GM19452 (cell line): ENCODE measurements at regions not wholly inside any gene's neighbourhood (a gene's known extent, or its start where the extent isn't known, plus 50 kb on each side); places are given as distances from the start of the nearest gene placed in this dataset.
"Not testable (repeated sequence)": the region's sequence is repeated elsewhere in the genome, so short reads cannot be mapped to it uniquely, and the experiment has no call there.

Experiments used
- ATAC-seq: cut with Tn5 transposase; IDR thresholded peaks from one replicate; pipeline ENCODE4 v1.9.1; 2021; ENCODE audit not compliant: unreplicated experiment

- ATAC-seq = no peak
These were observed 100.8 kb downstream of the RRAGC start for GRCh38 chr1:38758820-38759219.

- ATAC-seq = no peak
These were observed 112.5 kb downstream of the RRAGC start for GRCh38 chr1:38746941-38747600.

- no peak for ATAC-seq
These were observed 113.1 kb downstream of the RRAGC start for GRCh38 chr1:38746402-38746935.

GRCh38 chr1:38745476-38746401 is 113.8 kb downstream of the RRAGC start:
- no peak for ATAC-seq

- ATAC-seq = no peak
These were observed 114.9 kb downstream of the RRAGC start for GRCh38 chr1:38744452-38745350.

- ATAC-seq = no peak
These were observed 116.4 kb downstream of the RRAGC start for GRCh38 chr1:38743184-38743583.

- ATAC-seq = no peak
These were observed 118.2 kb downstream of the RRAGC start for GRCh38 chr1:38741341-38741740.

- ATAC-seq = no peak
These were observed 119.1 kb downstream of the RRAGC start for GRCh38 chr1:38740487-38740886.

- no peak for ATAC-seq
These were observed 121.4 kb downstream of the RRAGC start for GRCh38 chr1:38738207-38738606.

GRCh38 chr1:38736399-38736798 is 123.2 kb downstream of the RRAGC start:
- no peak for ATAC-seq

- ATAC-seq = no peak
These were observed 123.9 kb downstream of the RRAGC start for GRCh38 chr1:38735651-38736161.

- ATAC-seq = no peak
These were observed 125.8 kb downstream of the RRAGC start for GRCh38 chr1:38733761-38734160.

- no peak for ATAC-seq
These were observed 128.8 kb downstream of the RRAGC start for GRCh38 chr1:38730511-38731397.

GRCh38 chr1:38728585-38728908 is 131.0 kb downstream of the RRAGC start:
- ATAC-seq = no peak

GRCh38 chr1:38727684-38728584 is 131.6 kb downstream of the RRAGC start:
- ATAC-seq = no peak

- not testable (repeated sequence) for ATAC-seq
These were observed 134.1 kb downstream of the RRAGC start for GRCh38 chr1:38725321-38725961.

GRCh38 chr1:38724160-38725131 is 135.1 kb downstream of the RRAGC start:
- no peak for ATAC-seq
